GM18520 (cell line): ENCODE measurements at regions not wholly inside any gene's neighbourhood (a gene's known extent, or its start where the extent isn't known, plus 50 kb on each side); places are given as distances from the start of the nearest gene placed in this dataset.

Source experiments
- ATAC-seq: cut with Tn5 transposase; IDR thresholded peaks from one replicate; pipeline ENCODE4 v1.9.1; 2021; ENCODE audit not compliant: unreplicated experiment

DNA sequence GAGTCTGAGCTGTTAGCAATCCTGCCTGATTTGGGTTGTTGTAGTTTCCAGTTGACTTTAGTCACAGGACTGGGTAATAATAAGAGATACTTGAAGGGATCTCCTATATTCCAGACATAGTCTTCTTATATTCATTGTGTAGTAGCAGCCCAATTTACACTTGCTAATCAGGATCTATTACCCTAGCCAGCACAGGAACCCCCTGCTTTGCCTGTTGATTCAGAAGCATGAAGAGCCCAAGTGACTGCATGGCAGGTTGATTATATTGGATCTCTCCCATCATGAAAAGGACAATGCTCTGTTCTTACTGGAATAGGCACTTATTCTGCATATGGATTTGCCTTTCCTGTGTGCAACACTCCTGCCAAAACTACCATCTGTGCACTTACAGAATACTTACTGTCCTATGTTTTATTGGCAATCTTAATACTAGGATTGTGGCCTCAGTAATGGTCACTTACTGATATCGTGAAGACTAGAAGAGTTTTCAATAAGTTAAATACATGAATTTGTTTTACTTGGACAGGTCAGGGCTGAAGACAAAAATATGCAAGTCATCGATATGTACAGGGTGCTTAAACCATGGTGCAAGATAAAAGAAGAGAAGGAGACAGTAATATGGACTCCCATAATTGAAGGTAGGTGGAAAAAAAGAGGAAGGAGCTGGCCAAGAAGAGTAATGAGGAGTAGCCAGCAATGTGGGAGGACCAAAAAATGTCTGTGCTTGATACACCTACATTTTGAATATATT is 304.1 kb downstream of the MCTP2 start:
- no peak for ATAC-seq

DNA sequence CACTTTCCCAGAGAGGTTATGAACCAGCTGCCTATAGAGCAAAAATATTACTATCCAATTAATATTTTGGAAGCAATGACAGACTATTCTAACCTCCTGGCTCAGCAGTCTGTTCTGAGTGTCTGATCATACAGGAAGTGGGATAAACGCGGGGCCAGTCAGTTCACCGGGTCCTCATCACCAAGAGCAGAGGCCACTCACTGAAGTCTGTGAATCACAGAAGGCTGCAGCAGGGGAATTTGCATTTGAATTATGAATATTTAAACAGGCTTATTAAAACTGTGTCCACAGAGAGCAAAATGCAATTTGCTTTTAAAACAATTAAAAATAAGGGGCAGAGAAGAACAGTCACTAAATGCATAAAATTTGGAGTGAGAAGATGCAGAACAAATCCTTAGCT is 305.2 kb downstream of the MCTP2 start:
- ATAC-seq, result no peak

DNA sequence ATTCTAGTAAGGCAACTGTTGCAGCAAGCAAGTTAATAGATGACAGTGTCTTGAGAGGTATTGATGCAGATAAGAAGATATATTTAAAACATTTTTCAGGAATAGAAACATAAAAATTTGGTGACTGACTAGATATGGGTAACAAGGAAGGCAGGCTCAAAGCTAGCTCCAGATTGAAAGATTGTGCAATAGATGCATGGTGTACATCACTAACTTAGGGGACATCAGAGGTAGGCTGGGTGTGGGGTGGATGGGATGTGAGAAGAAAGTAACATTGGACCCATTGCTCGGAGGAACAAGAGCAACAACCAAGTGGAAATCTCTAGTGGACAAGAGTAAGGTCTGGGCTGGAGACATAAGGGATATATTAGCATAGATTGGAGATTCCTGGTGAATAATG is 306.9 kb downstream of the MCTP2 start:
- no peak for ATAC-seq

DNA sequence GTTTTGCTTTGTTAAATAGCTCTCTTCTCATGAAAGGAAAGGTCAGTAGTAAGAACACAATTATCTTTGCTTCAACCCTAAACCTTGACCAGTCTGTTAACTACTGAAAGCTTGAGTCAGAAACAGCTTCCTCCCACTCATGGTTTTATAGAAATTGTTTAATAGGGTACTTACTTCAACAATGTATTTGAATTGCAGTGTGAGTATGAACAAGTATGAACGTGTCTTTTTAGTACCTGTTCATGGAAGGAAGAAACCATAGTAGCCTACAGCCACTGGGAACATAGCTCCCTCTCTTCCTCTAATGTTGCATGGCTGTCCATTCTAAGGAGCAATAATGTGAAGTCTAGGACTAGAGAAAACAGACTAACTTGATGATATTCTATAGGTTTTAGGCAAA is 311.0 kb downstream of the MCTP2 start:
- no peak for ATAC-seq

DNA sequence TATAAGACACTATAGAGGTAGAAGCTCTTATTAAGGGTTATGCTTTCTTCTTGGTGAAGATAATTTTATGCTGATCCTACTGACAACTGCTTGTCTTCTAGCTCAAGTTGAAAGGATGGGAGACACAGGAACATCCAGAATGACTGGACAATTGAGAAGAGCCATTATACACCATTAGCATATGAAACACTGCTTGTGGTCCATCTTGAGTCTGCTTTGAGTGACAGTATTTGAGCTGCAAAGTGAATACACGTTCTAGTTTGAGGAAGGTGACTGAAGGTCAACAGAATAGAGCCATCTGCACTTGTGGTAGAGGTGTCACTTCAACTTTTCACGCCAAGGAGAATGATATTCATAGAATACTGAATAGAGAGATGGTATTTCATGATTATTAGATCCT is 315.4 kb downstream of the MCTP2 start:
- peak; percentile 77 for ATAC-seq

DNA sequence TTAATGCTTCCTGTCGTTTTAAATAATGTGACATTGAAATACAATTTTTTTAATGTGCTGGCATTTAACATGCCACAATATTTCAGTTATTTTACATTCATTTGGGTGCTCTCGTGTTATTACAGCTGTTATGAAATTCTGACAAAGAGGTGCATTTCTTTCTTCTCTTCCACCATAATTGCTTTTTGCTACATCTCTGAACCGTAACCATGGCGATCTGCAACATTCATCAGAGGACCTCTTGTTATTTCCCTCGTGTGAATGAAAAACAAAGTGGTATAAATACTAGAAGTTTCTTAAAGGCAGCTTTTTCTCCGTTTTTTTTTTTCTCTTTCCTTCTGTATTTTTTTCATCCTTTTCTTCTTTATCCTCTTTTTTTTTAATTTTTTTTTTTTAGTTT is 316.4 kb downstream of the MCTP2 start:
- ATAC-seq, result no peak

DNA sequence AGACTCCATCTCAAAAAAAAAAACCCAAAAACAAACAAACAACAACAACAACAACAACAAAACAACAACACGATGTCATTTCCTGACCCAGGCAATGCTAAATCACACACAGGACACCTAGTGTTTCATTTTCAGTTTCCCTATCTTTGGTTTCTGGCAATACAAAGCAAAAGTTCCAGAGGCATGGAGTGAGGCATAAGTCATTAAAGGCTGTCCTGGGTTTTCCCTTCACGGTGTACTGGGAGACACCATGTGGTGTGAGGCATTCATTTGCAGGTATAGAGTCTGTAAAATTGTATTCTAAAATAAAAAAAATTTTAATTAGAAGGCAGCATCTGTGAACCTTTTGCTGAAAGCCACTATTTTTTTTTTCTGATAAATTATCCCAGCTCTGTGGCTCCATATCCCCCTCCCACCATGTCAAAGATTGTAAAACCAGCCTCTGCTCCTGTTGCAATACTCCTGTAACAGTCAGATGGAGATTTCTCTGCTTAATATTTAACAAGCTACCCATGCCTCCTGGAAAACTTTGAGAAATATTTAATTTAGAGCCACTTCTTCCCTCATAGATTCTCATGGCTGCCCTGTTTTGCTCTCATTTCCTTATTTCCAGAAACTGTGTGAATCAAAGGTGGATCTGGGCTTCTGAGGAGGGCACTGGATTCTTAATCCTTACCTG is 324.6 kb downstream of the MCTP2 start:
- ATAC-seq, result no peak

DNA sequence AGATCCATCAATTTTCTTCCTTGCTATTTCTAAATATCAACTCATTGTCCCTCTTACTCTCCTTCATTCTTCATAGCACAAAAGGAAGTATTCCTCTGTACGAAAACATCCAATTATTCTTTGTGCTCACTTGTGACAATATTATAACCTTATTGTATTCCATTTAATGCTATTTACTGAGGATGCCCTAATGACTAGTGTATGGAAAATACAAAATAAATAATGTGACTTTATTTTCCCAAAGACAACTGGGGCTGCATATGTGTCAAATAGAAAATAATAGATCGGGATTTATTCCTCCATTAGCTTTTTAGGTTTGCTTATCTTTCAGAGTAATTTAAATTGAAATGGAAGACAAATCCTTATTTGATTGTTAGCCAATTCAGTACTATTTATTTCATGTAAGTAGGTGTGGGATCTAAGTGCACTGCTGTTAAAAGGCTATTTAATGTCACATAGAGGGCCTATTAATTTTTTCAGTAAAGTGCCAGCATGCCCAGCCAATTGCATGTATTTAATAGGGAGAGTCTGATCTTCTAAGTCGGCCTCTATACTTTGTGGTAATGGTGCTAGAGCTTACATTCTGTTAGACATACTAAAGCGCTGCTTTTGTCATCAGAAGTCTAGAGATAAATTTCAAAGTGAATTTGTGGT is 329.8 kb downstream of the MCTP2 start:
- no peak for ATAC-seq

DNA sequence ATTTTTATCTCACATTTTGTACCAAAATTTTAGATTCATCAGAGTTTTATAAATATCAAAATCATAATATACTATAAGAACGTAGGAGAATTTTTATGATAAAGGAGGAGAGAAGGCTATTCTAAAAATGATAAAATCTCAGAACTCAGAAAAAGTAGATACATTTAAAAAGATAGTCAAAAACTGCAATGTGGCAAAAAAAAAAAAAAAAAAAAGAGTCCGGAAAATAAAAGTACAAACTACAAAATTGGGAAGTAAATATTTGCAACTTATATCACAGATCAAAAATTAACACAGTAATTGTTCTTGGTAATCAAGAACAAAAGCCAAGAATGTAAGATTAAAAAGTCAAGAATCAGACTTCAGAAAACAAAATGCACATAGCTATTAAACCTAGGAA is 332.1 kb downstream of the MCTP2 start:
- ATAC-seq, result no peak

DNA sequence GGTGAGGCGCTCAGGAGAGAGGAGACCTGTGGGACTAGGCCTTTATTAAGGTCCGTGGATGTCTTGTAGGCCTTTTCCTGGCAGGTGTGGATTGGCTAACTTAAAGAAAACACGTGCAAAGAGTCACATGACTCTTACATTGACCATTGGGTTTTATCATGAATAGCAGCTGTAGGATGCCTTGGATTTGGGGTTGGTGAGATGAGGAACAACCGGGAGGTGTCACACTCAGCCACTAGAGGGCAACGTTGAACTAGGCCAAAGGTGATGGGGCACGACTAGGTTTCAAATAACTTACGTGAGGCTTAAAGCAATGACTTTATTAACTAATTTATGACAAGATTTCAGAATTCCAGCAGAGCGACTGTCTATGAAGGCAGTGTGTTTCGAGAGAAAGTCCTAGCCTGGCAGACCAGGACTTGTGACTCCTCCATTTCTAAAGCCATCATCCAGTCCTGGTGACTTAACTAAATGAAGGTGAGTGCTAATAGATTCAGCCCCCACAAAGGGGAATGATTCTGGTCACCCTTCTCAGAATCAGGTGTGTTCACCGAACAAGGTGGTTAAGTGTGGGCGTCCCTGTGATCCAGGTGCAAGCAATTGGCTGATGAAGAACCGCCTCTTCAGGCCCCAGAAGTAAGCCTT is 345.6 kb downstream of the MCTP2 start:
- no peak for ATAC-seq

DNA sequence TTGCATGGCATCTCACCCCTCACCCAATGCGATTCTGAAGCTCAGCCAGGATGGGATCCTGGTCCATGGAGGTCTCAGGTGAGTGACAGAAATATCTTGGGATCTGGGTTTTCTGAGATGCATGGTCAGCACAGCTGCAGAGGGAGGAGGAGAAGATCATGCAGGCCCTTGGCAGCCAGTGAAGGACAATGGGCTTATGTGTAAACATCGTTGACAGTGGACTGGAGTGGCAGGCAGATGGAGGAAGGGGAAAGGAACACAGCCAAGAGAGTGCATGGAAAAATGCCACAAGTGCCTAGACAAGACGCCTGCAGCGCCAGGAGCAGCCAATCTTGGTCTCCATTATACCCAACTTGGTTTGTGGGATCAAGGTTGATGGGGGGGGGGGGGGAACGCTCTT is 347.9 kb downstream of the MCTP2 start:
- no peak for ATAC-seq

DNA sequence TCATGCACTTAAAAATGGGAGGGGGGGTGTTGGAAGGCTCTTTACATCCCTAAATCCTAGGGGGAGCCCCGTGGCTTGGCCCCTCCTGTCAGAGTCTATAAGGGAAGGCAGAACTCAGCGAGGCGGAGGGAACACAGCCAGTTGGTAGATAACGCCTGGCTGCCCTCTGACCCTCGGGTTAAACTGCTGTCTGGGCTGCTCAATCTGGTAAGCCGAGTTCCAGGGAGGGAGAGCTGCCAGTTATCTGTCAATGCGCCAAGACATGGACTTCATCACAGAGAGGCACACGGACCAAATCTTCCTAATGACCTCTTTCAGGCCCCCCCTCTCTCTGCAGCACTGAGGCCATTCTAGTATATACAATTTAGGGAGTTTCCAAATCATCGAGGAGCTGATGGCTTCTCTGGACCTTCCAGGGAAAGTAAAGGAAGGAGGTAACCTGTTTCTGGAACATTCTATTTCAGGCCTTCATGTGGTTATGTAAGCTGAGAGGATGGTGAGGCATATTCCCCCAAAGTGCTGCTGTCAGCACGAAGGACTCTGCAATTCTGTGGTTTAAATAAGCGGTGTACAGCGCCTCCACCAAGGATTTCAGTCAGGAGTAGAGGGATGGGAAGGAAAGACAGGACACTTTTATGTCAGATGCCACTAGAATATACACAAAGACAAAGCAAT is 349.0 kb downstream of the MCTP2 start:
- no peak for ATAC-seq

DNA sequence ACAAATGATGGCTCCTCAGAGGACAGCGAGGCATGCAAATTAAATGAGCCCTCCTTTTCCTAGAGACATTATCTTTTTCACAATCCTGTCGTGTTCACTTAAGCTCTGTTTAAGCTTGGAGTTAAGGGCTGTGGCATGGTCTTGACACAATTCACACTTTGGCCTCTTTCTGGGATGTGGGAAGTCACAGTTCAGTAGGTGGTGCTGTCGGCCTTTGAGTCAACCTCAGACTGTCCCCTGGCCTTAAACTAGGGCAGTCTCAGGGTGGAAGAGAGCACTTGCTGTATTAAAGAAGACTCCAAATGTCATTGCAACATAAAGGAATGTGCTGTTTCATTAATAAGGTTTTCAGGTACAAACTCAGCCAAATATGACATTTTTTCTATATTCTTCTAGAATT is 351.0 kb downstream of the MCTP2 start:
- ATAC-seq, result peak; percentile 36

DNA sequence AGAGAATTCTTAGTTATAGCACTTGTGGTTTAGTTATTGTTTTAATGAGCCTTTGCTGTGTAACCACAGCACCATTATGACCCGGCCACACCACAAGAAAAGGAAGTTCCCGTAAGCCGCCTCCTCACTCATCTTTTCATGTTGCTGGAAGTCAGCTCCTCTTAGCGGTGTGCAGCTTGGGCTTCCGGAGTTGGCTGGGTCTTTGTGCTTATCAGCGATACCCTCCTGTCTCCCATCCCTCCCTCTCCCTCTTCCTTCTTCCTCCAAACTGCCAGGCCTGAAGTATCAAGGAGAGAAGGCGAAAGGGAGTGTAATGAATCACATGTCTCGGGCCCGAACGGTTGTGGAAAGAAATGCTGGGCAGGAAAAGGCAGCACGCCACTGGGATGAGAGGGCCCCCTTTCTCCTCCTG is 353.5 kb downstream of the MCTP2 start:
- peak; percentile 56 for ATAC-seq

DNA sequence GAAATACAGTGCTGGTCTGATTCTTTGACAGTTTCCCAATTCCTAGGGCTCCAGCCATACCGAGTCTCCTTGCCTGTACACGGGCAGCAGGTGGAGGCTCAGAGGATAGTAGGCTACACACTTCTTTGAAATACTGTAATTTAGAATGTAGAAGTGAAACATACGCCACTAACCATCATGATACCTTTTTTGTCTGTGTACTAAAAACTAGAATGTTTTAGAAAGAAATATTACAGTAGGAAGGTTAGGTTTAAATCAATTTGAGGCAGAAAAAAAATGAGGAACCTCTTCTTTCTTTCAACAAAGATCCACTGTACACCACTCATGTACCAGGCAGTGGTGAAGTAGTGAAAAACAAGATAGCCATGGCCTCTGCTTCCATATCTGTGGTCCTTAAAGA is 354.7 kb downstream of the MCTP2 start:
- ATAC-seq, result peak; percentile 59

DNA sequence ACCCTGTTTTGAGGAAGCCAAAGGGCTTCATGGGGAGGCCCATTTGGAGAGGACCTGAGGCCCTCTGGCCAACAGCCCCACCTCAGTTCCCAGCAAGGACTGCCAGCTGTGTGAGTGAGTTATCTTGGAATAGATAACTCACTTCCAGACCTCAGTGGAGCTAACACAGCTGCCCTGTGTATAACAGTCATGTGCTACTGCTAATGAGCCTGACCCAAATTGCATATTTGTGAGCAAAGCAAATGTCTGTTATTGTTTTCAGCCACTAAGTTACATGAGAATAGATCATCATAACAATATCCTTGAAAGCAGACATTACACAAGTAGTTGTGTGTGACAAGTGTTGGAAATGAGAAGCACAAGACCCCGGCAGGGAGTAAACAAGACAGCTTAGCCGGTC is 355.8 kb downstream of the MCTP2 start:
- no peak for ATAC-seq

DNA sequence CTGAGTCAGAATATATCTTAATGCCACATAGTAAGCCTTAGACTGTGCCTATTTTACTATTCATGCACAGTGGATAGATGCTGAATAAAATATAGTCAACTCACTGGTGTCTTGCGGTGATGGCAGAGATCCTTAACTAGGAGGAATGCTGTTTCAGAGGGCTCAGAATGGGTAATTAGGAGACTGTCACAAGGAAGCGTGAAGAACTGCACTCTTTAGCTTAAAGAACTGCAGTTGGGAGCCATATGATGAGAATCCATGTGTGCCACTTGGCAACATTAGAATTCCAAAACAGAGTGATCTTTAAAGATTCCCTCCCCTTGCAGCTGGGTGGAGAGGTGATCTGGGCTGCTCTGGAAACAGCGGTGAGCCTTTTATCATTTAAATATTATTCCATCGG is 357.6 kb downstream of the MCTP2 start:
- no peak for ATAC-seq

DNA sequence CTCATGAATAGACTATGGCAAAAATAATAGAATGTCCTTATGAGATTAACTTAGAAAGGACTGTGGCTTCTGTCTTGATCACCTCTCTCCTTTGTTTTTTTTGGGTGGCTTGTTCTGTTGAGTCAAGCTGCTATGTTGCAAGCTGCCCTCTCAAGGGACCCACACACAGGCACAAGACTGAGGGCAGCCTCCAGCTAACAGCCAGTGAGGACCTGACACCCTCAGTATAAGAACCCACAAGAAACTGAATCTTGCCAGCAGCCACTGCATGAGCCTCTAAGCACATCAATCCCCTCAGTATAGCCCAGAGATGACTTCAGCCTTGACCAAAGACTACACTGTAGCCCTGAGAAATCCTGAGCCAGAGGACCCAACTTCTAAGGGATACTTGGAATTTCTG is 361.1 kb downstream of the MCTP2 start:
- no peak for ATAC-seq

DNA sequence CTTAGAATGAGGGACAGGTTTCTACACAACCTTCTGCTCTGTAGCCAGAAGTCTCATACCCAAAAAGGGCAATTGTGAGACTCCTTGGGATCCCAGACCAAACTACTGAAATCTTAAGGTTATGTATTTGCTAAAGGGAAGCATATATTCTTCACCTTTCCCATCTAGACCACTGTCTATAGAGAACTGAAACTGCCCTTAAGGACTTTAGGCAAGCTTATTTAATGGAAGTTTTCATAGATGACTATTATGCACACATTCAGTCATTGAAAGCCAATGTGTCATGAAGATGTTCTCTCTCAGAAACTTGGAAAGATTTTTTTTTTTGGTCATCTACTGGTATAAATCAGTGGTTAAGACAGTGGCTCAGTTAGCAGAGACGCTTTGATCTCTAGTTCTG is 365.3 kb downstream of the MCTP2 start:
- no peak for ATAC-seq

DNA sequence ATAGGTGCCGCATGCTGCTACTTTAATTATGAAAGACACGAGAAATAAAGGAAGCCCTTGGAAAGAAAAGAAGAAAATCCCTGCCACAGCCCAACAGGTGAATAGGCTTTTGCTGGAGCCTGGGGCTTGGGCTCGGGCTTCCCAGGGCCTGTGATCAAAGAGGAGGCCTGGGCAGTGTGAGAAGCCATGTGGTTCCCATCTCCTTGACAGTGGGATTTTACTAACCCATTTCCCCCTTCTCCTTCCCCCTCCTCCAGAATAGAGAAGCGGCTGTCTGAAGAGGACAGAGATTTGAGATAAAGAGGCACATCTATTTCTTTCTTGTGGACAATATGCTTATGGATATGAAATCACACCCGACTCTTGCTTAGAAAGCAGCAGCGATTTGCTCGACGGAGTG is 369.1 kb downstream of the MCTP2 start:
- no peak for ATAC-seq

DNA sequence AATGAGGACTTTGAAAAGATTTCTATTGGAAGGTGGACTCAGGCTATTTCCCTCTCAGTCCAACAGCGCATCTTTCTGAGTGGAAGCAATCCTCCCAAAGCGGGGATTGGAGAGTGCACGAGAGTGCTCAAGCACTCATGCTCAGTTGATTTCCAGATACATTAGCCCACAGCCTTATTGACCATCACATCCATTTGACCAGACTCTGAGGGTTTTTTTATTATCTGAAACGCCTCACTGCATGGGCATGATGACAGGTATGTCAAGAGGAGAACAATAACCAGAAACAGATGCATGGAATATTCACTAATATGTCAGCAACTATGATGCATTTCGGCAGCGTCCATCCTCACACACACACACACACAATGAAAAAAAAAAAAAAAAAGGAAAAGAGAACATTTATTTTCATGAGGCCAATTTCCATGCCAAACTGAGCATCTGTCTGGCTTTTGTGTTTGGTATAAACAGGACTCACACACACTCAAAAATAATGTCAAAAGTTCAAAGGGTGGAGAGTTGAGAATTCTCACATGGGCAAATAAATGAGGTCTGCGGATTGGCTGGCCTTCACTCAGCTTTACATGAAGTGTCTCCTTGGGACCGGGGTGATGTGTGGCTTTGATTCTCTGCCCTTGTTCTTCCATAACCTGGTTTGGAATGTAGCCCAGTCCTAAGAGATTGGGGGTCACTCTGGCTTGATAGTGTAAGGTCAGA is 371.6 kb downstream of the MCTP2 start:
- no peak for ATAC-seq
